ENCODE measurements at regions not wholly inside any gene's neighbourhood (a gene's known extent, or its start where the extent isn't known, plus 50 kb on each side); places are given as distances from the start of the nearest gene placed in this dataset.
A peak's percentile ranks its signal among the peaks of the same experiment; 100 is the strongest.
"Not testable (repeated sequence)": the region's sequence is repeated elsewhere in the genome, so short reads cannot be mapped to it uniquely, and the experiment has no call there.

- DNase-seq (ENCODE audit: low spot score): no peak
Observed at GRCh38 chr1:94769551-94769950, 50.6 kb upstream of the SLC44A3 start.

- no peak for DNase-seq (ENCODE audit: low spot score)
Observed at GRCh38 chr1:94768036-94768435, 52.1 kb upstream of the SLC44A3 start.

DNA sequence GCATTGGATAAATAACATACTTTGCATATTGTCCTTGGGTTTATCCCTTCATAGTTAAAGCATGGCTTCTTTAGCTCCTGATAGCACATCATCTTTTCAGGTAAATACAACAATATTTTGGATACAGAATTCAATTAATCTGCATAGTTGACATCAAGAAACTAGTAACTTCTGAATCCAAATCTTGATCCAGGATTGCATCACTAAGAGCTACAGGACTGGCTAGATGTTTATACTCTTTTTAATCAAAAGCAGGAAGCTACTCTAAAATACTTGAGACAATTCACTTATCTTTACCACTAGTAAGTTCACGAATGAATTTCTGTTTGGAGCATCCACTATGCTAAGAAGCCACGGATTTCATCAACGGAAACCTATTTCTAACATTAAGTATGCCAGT, 54.2 kb upstream of the SLC44A3 start:
- no peak for DNase-seq (ENCODE audit: low spot score)

GRCh38 chr1:94759188-94759587, 61.0 kb upstream of the SLC44A3 start:
- no peak for DNase-seq (ENCODE audit: low spot score)

- DNase-seq (ENCODE audit: low spot score): peak; percentile 40
Observed at GRCh38 chr1:94757931-94758330, 62.2 kb upstream of the SLC44A3 start.

DNA sequence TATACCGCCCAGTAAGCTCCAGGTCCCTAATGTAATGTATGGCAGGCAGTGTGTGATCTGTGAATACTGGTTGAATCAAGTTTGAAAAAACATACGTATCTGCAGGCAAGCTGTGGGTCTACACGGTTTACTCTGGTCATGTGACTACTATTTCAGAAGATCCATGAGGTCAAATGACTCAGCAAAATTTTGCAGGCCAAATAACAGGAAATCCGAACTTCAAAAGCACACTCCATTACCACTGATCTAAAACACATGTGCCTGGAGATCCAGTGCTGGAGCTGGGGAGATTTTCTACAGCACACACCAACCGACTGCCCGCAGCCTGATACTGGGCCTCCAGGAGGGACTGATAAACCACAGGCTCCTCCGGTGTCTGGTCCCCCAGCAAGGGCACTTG, 64.5 kb upstream of the SLC44A3 start:
- peak; percentile 46 for DNase-seq (ENCODE audit: low spot score)

GRCh38 chr1:94755016-94755415, 65.1 kb upstream of the SLC44A3 start:
- DNase-seq (ENCODE audit: low spot score): not testable (repeated sequence)

DNA sequence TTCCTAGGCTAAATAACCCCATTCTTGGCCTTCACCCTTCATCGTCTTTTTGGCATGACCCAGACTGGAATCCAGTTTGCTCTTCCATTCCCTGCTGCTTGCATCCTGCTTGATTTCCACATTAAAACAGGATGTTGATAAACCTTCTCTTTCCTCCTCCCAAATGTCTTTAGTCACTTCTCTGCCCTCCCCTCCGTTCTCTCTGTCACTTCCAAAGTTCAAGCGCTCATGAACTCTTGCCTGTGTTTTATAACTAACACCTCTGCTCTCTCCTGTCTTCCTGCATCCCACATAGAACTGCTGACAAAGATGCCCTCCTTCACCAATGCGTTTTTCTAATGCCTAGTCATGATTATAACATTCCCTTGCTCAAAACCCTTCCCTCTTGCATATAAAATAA, 65.6 kb upstream of the SLC44A3 start:
- no peak for DNase-seq (ENCODE audit: low spot score)

- no peak for DNase-seq (ENCODE audit: low spot score)
Observed at GRCh38 chr1:94754095-94754494, 66.1 kb upstream of the SLC44A3 start.

DNA sequence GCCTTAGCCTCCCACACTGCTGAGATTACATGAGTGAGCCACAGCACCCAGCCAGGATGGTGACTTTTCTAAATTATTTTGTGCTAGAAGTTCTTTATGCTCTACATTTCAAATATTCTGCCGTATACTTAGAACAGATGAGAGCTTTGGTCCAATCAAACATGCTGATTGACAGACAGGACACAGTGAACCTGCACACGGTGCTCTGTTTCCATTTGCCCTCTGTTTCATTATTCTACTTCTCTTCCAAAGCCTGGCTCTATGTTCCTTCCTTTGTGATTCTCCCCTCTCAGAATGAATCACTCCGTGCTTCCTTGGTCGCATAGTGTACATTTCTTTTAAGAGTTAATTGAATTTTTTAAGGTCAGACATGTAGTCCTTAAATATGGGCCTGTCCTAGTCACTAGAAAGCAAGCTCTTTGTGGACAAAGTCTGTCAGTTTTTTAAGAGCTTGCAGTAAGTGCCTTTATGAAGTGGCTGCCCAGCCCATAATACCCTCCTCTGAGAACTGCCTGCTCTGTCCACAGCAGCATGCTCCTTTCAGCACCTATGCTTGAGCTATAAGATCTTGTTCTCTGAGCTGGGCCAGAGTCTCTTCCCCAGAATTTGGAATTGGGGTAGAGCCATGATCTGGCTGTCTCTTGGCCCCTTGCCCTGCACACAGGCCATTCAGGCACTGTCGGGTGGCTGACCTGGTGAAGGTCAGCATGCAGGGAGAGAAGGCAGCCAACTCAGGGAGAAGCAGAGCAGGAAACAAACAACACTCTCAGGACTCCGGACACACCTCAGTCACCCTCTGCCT, 66.8 kb upstream of the SLC44A3 start:
- peak; percentile 20 for DNase-seq (ENCODE audit: low spot score)

DNA sequence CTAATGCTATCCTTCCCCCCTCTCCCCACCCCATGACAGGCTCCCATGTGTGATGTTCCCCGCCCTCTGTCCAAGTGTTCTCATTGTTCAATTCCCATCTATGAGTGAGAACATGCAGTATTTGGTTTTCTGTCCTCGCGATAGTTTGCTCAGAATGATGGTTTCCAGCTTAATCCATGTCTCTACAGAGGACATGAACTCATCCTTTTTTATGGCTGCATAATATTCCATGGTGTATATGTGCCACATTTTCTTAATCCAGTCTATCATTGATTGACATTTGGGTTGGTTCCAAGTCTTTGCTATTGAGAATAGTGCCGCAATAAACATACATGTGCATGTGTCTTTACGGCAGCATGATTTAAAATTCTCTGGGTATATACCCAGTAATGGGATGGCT, 68.7 kb upstream of the SLC44A3 start:
- not testable (repeated sequence) for DNase-seq (ENCODE audit: low spot score)

- DNase-seq (ENCODE audit: low spot score): no peak
Observed at GRCh38 chr1:94746635-94747525, 73.3 kb upstream of the SLC44A3 start.

DNA sequence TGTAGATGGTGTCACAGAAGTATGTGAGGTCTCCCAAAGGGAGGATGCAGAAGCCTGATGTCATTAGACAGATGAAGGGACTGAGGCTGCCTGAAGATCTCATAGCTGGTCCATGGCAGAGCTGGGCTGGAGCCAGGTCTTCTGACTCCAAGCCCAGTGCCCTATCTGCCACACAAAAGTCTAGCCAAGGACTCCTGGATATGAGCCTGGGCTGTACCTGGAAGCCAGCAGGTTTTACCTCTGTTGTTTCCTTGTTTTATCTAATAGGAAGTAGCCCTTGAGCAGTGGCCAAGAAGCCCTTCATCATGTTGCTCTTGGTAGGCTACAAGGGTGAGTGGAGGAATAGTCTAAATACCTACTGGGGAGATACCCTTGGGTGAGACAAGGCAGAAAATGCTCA, 74.4 kb upstream of the SLC44A3 start:
- DNase-seq (ENCODE audit: low spot score): no peak

- no peak for DNase-seq (ENCODE audit: low spot score)
Observed at GRCh38 chr1:94743862-94744261, 76.3 kb upstream of the SLC44A3 start.

DNA sequence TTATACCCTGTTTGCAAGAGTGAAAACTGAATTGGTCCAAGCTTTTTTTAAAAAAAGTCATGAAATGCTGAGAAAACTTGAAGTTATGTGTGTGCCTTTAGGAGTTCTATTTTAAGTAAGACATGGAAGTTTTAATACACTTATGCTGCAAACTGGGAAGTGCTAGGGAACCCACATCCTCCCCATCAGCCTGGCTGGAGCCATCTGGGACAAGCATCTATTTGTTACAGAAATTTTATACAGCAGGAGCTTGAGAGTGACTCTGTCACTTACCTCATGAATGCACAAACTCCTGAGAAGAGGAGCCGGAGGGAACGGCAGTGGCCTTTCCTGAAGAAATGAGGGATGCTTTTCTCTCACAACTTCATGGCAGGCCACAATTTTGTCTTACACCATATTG, 78.2 kb upstream of the SLC44A3 start:
- DNase-seq (ENCODE audit: low spot score): no peak

- DNase-seq (ENCODE audit: low spot score): no peak
Observed at GRCh38 chr1:94741510-94741909, 78.6 kb upstream of the SLC44A3 start.

DNA sequence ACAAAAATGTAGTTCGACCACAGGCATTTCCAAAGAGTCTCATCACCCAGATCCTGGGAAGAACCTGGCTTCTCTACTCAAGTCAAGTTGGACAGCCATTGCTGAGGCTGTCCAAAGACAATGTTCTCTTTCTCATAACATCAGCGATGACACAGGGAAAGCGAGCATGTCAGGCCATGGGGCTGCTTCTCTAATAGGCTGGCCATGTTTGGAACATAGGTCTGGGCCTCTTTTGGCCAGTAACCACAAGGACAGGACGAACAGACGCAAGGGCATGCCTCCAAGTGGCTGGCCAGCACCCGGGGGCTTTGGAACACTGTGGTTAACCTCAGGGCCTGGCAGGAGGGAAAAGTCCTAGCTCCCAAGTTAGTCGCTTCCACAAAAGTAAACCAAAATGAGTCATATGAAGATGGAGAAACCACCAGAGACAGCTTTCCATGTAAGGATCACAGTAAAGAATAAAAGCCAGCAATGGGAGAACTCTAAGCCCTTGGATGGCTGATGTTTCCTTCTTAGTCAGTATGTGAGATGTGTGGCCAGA, 80.6 kb upstream of the SLC44A3 start:
- DNase-seq (ENCODE audit: low spot score): peak; percentile 35

DNA sequence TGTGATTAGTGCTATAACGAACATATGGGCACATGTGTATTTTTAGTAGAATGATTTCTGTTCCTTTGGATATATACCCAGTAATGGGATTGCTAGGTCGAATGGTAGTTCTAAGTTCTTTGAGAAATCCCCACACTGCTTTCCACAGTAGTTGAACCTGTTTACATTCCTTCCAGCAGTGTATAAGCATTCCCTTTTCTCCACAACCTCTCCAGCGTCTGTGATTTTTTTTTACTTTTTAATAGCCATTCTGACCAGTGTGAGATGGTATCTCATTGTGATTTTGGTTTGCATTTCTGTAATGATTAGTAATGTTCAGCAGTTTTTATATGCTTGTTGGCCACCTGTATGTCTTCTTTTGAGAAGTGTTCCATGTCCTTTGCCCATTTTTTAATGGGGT, 81.8 kb upstream of the SLC44A3 start:
- no peak for DNase-seq (ENCODE audit: low spot score)

GRCh38 chr1:94737124-94737998, 82.8 kb upstream of the SLC44A3 start:
- DNase-seq (ENCODE audit: low spot score): no peak

DNA sequence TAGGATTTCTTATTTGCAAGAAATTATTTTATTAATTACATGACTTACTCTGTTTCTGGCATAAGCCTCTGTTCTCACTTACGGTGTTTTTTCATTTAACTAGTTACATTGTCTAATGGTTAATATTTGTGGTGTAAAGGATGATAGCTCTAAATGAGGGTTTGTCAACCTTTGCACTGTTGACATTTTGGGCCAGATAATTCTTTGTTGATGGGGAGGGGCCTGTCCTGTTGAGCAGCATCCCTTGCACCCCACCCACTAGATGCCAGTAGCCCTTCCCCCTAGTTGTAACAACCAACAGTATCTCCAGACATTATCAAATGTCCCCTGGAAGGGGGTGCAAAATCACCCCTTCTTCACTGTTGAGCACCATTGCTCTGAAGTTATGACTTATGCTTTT, 83.6 kb upstream of the SLC44A3 start:
- DNase-seq (ENCODE audit: low spot score): no peak

DNA sequence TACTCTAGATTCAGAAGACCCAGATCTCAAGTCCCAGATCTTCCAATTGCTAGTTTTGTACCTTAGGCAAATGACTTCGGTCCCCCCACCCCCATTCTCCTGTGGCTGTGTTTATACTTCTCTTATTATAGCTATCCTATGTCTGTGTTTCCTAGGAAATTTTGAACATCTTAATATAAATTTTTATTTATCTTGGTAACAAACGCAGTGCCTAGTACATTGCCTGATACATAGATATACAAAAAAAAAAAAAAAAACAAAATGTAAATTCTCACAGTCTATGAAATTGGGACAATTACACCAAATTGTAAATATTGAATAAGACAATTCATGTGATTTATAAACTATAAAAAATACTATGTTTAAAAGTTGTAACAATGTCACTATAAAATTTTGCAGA, 84.1 kb upstream of the SLC44A3 start:
- DNase-seq (ENCODE audit: low spot score): no peak
